Pons (tissue), 1 donor: ENCODE measurements at regions not wholly inside any gene's neighbourhood (a gene's known extent, or its start where the extent isn't known, plus 50 kb on each side); places are given as distances from the start of the nearest gene placed in this dataset.
"Not testable (repeated sequence)": the region's sequence is repeated elsewhere in the genome, so short reads cannot be mapped to it uniquely, and the experiment has no call there.

Experiments
- DNase-seq: peaks from one replicate; pipeline ENCODE4 v3.0.0-alpha.2; 2016; ENCODE audit warnings: low spot score

DNA sequence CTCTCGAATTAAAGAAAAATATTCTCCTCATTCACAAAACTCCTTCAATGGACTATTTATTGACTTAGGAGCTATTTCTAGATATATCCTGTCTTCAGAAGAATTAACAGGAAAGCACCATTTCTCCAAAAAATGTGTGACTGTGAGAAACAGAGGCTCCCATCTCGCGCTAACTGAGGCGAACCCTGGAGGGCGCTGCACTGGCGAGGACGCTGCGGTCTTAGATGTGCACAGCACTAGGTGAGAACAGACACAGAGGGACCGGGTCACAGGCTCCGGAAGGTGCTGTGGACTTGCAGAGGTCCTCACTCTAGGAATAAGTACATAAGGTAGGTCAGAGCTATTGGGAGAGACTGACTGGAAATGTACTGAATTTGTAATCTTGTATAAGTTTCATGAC is 229.7 kb upstream of the SLC35G4 start:
- DNase-seq, result no peak

DNA sequence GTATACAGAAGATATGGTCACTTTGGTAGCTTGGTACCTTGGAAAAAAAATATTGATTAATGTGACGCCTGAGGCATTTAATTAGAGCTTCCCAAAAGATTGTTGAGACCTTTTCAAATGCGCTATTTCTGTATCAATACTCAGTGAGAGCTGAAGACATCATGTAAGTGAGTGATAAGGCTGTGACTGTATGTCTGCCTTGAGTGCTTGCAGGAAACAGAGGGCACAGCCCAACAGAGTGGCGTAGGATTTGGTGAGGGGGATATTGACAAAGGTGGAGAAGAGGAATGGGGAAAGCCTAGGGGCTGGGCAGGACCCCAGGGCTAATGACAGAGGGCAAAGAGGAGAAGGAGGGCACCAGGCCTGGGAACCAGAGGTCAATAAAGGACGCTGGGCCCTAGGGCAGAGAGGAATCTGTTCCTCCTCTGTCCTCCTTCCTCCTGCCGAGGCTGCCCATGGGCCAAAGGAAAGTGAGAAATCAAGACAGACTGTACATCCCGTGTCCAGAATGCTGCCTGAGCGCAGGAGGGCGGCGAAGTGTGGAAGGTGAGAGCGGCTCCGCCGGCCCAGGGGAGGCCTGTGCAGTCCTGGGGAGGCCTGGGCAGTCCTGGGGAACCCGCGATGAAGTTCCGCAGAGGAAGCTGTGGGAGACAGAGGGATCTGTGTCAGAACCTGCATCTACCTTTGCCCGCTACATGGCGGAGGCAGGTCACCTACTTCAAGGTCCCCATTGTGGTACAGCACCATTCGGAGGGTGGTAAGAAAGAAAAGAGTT is 228.6 kb upstream of the PIEZO2 start:
- DNase-seq, result no peak

DNA sequence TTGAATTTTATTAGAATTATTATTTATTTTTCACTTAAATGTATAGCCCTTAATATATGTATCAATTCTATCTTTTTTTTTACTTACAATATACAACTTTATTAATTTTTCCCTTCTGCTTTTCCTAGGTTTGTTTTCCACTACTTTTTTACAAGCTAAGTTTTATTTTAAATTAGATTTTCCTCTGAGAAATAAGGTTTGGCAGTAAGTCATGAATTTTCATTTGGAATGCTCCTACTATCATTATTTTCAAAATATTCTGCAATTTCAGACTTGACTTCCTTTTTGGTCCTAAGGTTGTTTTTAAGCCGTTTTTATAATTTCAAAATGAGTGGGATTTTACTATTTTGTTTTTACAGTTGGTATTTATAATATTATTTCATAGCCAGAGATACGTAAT is 222.8 kb upstream of the PIEZO2 start:
- no peak for DNase-seq

DNA sequence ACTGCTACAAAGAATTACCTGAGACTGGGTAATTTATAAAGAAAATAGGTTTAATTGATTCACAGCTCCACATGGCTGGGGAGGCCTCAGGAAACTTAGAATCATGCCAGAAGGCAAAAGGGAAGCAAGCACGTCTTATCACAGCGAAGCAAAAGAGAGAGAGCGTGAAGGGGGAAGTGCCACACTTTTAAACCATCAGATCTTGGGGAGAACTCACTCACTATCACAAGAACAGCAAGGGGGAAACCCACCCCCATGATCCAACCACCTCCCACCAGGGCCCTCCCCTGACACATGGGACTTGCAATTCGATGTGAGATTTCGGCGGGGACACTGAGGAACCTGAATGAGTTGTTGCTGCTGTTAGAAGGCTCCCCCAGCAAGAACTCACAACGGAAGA is 220.2 kb upstream of the PIEZO2 start:
- no peak for DNase-seq

DNA sequence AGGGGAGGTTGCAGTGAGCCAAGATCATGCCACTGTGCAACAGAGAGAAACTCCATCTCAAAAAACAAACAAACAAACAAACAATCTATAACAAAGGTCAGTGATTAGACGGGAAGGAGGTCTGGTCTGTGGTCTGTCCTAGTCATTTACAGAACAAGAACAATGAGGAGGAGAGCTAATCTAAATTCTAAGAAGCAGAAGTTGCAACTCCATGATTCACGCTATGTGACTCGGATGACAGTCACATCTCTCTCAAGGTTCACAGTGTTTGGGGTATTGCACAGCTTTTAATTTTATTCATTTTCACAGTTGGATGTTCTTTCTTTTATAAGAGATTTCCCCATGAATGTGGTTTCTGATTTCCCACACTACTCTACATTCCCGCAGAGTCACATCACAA is 218.7 kb upstream of the PIEZO2 start:
- DNase-seq, result no peak

DNA sequence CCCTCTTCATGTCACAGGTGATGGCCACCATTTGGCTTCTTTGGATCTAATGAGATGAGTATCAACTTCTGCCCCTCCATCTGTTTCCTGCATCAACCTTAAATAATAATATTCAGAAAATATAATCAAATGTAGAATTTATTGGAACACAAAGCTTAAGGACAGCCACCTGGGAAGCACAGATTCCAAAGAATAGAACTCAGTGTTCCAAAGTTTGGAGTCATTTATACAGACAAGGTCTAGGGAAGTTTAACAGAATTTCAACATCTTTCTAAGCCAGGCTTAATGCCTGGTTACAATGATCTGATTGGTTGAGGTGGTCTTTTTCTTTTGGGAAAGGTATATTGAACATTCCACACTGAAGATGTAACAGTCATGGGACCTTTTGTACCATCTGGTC is 218.0 kb upstream of the PIEZO2 start:
- DNase-seq, result no peak

DNA sequence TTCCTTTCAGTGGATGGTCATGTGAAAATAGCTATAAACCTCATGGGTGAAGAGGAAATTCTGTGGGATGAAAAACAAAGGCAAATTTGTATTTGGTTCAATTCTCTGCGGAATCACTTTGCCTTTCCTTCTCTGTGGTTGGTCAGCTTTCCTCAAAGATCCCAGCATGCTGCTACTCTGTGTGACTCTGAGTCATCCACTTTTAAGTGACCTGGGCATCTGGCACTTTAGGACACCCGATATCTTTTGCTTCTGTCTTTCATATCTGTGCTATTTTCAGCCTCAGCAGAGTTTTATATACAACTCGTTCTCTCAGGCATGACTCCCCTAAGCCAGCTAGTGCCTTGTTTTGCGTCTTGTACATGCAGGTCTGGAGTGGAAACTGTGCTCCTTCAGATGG is 217.0 kb upstream of the PIEZO2 start:
- peak; percentile 37 for DNase-seq

DNA sequence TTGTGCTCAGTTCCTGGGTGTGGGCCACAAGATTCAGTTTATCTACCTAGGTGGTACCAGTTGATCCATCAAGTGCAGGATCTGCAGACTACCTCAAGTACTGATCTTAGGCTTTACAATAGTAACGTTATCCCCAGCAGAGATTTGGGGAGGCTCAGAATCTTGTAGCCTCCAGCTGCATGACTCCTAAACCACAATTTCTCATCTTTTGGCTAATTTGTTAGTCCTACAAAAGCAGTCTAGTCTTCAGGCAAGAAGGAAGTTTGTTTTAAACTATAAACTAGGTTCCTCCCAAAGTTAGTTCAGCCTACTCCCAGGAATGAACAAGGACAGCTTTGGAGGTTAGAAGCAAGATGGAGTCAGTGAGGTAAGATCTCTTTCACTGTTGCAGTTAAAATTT is 213.5 kb upstream of the PIEZO2 start:
- no peak for DNase-seq

DNA sequence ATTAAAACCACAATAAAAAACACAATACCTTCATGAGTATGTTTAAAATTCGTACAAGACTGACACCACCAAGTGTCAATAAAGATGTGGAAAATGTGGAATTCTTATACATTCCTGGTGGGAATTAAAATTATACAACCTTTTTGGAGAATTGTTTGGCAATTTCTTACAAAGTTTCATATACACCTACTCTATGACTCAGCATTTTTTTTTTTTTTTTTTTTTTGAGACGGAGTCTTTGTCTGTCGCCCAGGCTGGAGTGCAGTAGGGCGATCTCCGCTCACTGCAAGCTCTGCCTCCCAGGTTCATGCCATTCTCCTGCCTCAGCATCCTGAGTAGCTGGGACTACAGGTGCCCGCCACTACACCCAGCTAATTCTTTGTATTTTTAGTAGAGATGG is 212.5 kb upstream of the PIEZO2 start:
- not testable (repeated sequence) for DNase-seq

DNA sequence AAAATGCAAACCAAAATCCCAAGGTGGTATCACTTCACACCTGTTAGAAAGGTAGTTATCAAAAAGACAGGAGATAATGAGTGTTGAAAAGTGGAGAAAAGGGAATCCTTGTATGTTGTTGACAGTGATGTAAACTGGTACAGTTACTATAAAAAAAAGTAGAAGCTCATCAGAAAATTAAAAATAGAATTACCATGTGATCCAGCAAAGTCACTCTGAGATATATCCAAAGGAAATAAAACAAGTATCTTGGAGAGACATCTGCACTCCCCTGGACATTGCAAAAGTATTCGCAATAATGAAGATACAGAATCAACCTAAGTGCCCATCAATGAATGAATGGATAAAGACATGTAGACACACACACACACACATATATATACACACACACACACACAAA is 208.3 kb upstream of the PIEZO2 start:
- no peak for DNase-seq

DNA sequence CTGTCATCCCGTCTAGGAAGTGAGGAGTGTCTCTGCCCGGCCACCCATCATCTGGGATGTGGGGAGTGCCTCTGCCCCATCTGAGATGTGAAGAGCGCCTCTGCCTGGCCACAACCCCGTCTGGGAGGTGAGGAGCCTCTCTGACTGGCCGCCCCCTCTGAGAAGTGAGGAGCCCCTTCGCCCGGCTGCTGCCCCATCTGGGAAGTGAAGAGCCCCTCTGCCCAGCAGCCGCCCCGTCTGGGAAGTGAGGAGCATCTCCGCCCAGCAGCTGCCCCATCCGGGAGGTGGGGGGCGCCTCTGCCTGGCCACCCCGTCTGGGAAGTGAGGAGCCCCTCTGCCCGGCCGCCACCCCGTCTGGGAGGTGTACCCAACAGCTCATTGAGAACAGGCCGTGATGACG is 195.2 kb upstream of the PIEZO2 start:
- not testable (repeated sequence) for DNase-seq

DNA sequence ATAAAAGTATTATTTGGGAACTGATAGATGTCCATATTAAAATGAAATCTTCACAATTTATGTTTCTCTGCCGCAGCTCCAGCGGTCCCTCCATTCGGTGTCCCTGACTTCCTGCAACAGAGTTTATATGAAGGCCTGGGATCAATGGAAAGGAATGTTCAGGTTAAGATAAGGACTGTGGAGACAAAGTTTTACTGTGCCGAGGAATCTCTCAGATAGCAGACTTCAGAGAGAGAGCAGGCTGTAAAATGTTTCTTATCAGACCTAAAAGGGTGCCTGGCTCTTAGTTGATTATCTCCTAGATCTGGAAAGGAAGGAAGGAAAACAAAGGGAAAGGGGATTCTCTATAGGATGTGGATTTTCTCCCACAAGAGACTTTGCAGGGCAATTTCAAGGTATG is 193.7 kb upstream of the PIEZO2 start:
- no peak for DNase-seq

DNA sequence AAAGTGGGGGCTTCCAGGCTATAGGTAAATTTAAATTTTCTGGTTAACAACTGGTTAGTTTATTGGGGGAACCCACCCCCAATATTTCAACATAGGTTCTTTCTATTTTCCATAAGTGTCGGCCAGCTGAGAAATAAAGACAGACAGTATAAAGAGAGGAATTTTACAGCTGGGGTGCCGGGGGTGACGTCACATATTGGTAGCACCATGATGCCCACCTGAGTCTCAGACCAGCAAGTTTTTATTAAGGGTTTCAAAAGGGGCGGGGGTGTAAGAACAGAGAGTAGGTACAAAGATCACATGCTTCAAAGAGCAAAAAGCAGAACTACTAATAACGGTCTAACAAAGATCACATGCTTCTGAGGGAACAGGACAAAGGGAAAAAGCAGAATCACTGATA is 192.7 kb upstream of the PIEZO2 start:
- not testable (repeated sequence) for DNase-seq

DNA sequence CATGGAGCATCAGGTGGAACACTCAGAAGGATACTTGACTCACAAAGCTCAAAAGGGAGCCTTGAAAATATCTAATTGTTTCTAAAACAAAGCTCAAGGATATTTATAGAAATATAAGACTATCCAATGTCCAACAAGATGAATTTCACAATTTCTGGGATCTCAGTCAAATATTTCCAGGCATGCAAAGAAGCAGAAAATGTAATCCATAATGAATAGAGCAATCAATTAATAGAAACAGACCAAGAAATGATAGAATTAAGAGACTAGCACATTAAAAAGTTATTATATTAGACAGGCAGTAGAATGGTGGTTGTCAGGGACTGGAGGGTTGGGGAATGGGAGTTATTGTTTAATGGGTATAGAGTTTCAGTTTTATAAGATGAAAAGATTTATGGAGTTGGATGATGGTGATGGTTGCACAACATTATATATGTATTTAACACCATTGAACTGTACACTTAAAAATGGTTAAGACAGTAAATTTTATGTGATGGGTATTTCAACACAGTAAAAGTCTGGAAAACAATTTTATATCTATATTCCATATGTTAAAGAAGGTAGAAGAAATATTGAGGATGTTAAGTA is 189.9 kb upstream of the PIEZO2 start:
- no peak for DNase-seq

DNA sequence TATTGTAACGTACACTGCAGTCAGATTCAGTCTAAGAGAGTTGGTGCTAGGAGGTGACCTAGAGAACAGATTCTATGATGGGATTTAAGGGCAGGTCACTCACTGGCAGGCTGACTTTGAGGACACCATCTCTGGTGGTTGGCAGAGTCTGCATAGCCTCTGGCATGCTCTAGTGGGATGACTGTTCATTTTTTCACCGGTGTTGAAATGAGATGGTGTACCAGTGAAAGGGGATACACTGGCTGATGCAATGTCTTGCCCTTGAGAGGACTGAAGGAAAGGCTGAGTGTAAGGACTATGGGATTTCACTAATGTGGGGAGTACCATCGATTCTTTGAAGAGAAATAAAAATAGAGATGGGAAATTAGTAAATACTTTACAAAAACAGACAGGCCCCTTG is 186.9 kb upstream of the PIEZO2 start:
- no peak for DNase-seq

DNA sequence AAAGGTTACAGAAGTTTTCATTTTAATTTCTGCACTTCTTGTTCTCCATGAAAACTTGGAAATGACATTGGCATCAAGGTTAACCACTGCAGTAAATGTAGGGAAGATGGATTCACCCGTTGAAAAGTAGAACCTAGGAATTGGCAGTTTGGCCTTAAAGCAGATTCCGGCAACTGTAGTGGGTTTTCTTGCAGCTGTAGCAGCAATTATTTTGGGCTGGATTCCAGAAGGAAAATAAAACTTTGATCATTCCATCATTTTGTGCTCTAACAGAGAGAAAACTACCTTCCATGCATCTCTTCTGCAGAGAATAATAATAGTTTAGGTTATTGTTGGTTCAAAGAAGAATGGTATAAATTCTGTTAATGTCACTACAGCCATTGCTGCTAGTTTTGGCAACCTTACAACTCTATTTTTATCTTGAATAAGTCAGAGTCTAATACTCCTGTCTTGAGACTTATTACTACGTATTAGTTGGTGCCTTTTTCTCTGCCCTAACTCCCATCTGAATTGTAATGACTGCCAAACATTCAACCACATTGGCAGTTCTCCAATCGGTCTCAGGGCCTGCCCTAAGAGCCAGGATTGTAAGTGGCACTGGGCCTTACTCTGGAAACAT is 178.1 kb upstream of the PIEZO2 start:
- DNase-seq, result peak; percentile 36

DNA sequence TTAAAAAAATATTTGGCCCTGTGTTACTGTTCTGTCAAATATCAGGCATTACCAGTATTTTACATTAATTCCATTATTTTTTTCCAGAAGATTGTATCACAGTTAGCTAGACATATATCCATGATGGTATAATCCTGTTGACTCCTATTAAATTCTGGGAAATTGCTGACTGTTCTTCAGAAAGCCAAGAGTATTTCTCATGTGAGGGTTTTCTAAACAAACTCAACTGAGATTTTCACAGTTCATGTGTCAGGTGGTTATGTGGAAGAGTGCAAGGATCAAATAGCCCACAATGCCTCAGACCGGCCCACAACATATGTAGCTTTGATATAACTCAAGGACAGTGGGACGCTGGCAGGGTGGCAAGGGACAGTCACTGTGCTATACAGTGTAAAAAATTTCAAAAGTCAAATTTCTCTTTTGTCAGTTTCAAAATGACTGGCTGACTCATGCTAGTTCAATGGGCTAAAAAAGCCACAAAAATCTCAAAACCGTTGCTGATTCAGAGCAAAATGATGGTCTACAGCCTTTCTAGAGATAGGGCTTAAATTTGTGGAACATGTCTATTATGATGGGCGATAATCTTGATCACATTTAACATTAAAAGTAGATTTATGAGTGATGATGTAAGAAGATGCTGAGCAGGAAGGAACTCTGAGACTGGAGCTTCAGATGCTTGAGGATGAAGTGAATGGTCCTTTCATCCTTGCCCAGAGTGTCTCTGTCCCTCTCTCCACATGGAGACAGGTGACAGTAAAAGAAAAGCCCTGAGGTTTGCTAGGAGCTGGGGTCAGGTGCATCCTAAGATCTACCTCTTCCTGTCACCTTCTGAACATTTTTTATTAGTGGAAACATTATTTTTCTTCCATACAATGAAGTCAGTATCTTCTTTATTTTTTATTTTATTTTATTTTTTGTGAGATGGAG is 175.8 kb upstream of the PIEZO2 start:
- DNase-seq, result no peak

DNA sequence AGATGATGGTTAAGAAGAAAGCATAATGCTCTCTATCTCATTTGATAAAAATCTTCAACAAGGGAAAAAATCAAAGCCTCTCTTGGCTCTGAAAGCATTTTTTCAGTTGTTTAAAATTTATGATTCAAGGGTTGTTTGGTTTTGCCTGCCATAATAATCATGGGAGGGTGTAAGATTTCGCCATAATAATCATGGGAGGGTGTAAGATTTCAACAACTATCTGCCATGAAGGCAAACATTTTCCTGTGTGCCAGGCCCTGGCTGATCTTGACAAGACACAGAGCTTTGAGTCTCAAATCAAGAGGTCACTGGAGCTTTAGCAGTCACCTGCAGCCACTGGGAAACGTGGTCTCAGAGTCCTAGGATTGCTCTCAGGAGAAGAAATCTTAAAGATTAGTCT is 175.1 kb upstream of the PIEZO2 start:
- no peak for DNase-seq

DNA sequence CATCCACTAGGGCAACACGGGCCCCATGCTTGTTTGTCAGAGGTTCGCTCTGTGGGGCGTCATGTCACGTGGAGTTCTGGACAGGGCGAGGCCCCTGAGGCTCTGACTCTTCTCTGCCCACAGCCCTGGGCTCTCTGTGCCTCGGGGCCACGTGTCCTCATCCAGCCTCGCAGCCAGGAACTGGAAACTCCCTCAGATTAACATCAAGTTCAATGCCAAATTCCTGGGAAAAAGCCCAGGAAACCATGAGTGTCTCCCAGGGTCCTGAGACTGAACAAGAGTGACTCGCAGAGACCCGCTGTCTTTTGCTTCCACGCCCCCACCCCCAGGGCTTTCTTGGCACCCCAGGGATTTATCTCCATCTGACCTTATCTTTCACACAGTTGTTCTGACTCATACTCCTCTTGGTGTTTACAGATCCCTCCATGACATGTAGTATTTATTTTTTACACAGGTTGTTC is 174.0 kb upstream of the PIEZO2 start:
- no peak for DNase-seq

DNA sequence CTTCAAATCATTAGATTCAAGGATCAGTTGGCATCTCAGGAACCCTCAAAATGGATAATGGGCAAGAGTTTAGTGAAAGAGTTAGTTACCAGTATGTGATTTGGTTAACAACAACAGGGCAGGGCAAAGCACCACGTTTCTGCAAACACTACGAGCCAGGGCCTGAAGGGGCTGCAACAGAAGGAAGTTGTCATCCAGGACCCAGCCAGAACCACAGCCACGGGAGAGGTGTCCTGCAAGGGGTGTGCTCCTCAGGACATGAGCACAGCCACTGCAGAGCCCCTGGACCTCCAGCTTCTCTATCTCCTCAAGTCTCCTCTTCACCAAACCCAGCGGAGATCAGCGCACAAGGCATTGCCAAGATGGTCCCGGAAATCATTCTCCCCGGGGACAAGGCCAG is 173.3 kb upstream of the PIEZO2 start:
- DNase-seq, result no peak

DNA sequence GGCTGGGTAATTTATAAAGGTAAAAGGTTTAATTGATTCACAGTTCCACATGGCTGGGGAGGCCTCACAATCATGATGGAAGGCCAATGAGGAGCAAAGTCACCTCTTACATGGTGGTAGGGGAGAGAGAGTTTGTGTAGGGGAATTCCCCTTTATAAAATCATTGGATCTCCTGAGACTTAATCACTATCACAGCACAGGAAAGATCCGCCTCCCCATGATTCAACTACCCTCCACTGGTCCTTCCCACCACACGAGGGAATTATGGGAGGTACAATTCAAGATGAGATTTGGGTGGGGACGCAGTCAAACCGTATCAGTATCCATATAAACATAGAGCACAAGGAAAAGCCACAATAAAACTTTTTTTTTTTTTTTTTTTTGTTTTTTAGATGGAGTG is 172.6 kb upstream of the PIEZO2 start:
- DNase-seq, result no peak

DNA sequence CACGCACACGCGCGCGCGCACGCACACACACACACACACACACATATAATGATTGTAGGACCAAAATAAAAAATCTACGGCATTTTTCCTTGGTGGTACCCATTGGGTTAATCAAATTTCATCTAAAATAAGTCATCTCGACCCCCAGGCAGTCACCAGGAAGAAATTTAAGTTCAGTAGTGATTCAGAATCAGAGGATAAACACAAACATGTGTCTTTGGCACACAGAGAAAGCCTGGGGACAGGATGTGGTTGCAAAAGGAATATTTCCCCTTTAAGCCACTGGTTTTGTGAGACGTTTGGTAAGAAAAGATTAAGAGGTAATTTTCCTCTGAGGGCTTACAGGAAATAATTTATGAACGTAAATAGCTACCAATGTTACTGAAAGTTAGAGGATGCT is 171.6 kb upstream of the PIEZO2 start:
- DNase-seq, result no peak
